Naive thymus-derived CD8-positive, alpha-beta T cell (primary cell): ENCODE measurements at regions not wholly inside any gene's neighbourhood (a gene's known extent, or its start where the extent isn't known, plus 50 kb on each side); places are given as distances from the start of the nearest gene placed in this dataset.

Experiments
- ATAC-seq, 2 donors: fragments of 150-1000 bp; cut with Tn5 transposase in 1 of 2; sonication (Bioruptor Pico), chemical (Tn5 transposase) in 1 of 2; 1 replicate in 1 of 2; 2 replicates in 1 of 2; pipeline ENCODE4 v1.10.0; 2021; ENCODE audit warnings: mild to moderate bottlenecking in 2 of 2, moderate library complexity in 2 of 2
- POLR2A ChIA-PET: fragments of 350-600 bp; sonication (Branson Sonifier 250); formaldehyde crosslinking; loops from one replicate; lab custom pipeline; 2021; ENCODE audit warnings: antibody characterized with exemption; lab: Charles Lee
- DNase-seq, 10 donors: peaks; one replicate each; pipeline versions ENCODE4 v3.0.0 to v3.0.0-alpha.2; 2020 to 2022
- H3K27ac Mint-ChIP-seq, 10 donors: one replicate each; pipeline ENCODE4 v1.8.0; 2020 to 2022; ENCODE audit warnings: mild to moderate bottlenecking in 10 of 10, mixed read lengths in 10 of 10, moderate library complexity in 4 of 10, inconsistent platforms in 1 of 10
- H3K27me3 Mint-ChIP-seq, 5 donors: one replicate each; pipeline ENCODE4 v1.8.0; 2021 to 2022; ENCODE audit warnings: mixed read lengths in 5 of 5
- H3K36me3 Mint-ChIP-seq, 3 donors: one replicate each; pipeline ENCODE4 v1.8.0; 2020 to 2022; ENCODE audit warnings: mixed read lengths in 3 of 3, mild to moderate bottlenecking in 2 of 3, inconsistent platforms in 1 of 3
- H3K4me1 Mint-ChIP-seq, 4 donors: one replicate each; pipeline ENCODE4 v1.8.0; 2021 to 2022; ENCODE audit warnings: mixed read lengths in 4 of 4
- H3K4me3 Mint-ChIP-seq, 10 donors: one replicate each; pipeline ENCODE4 v1.8.0; 2020 to 2022; ENCODE audit warnings: mild to moderate bottlenecking in 10 of 10, mixed read lengths in 10 of 10, moderate library complexity in 6 of 10, inconsistent platforms in 1 of 10
- H3K9me3 Mint-ChIP-seq, 9 donors: one replicate each; pipeline ENCODE4 v1.8.0; 2020 to 2022; ENCODE audit warnings: mixed read lengths in 9 of 9, mild to moderate bottlenecking in 3 of 9, inconsistent platforms in 1 of 9, moderate library complexity in 1 of 9

DNA sequence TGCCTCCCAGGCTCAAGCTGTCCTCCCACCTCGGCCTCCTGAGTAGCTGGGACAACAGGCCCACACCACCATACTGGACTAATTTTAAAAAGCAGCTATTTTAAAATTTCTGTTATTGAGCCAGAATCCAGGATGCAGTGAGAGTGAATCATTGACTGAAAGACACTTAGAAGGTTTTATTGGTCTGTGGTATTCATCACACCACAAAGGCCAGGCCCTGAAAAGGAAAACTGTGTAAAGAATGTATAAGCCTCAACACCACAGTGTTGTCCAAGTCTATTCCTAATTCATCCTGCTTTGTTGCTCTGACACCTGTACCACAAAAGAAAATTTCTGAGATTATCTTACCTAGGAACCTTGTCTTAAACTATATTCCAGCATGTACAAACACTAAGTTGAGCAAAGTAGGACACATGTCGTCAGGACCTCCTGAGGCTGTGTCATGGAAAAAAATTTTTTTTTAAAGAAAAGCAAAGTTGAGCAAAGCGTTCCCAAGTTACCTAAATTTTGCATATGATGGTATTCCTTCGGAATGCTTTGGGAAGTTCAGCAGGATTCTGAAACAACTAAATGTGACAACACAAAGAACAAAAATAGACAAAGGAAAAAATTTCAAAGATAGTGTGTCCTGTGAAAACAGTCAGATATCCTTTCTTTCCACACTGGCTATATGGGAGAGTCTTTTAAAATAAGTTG lies 129.6 kb upstream of the MKLN1 start:
- H3K4me1 Mint-ChIP-seq, result no peaks in the 10 kb centered on the region
- POLR2A ChIA-PET, result no interaction called here
- peak overlapping the region in 1 of 10 donors; percentile 8 for H3K27ac Mint-ChIP-seq
- no peaks in the 10 kb centered on the region for H3K9me3 Mint-ChIP-seq
- H3K27me3 Mint-ChIP-seq, result no peaks in the 10 kb centered on the region
- no peak for DNase-seq
- H3K36me3 Mint-ChIP-seq, result no peaks in the 10 kb centered on the region
- ATAC-seq, result no peak
- no peak overlapping the region for H3K4me3 Mint-ChIP-seq

DNA sequence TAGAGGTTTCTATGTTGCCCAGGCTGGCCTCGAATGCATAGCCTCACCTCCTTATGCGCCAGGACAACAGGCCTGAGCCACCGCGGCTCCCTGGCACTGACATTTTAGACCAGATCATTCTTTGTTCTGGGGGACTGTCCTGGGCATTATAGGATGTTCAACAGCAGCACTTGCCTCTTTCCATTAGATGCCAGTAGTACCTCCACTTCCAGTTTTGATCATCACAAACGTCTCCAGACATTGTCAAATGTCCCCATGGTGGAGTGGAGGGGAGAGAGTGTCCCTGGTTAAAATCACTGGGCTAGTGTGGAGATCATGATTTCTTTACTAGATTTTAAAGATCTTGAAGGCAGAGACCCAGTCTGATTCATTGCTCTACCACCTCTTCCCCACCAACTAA lies 125.2 kb upstream of the MKLN1 start:
- Mint-ChIP-seq H3K27me3 (no peaks in the 10 kb centered on the region), H3K36me3 (no peaks in the 10 kb centered on the region), H3K4me1 (no peaks in the 10 kb centered on the region), H3K4me3 (no peak overlapping the region), H3K9me3 (no peaks in the 10 kb centered on the region), H3K27ac (no peak overlapping the region)
- ATAC-seq, result no peak
- POLR2A ChIA-PET, result no interaction called here
- DNase-seq, result no peak

DNA sequence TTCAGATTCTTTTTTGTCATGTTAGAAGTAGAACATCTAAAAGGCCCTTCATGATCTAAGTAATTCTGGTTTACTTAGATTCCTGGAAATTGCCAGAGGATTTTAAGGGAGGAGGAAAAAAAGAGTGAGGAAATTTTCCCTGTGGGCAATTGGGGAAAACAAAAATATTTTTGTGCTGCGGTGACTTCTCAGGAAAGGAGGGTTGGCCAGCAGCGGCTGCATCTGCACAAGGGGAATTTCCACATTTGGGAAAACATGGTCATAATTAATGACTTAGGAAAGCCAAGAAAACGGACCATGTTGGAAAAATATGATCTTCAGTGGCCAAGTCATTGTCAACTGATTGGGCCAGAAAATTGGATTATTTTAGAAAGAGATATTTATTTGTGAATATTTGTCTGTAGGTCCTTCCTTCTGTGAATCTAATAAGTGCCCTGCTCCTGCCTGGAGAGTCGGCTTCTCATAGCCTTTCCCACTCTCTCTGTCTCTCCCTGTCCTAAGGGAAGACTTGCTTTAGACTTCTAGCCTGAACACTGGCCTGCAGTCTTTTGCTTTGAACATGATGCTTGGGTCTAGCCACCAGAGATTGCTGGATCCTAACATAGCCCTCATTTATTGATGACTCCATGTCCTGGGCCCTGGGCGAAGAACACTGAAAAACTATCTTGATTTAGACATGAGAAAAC lies 124.2 kb upstream of the MKLN1 start:
- no peak for DNase-seq
- POLR2A ChIA-PET, result no interaction called here
- ATAC-seq, result no peak
- Mint-ChIP-seq H3K4me1 (no peaks in the 10 kb centered on the region), H3K4me3 (no peak overlapping the region), H3K9me3 (no peaks in the 10 kb centered on the region), H3K27ac (no peak overlapping the region), H3K27me3 (no peaks in the 10 kb centered on the region), H3K36me3 (no peaks in the 10 kb centered on the region)

DNA sequence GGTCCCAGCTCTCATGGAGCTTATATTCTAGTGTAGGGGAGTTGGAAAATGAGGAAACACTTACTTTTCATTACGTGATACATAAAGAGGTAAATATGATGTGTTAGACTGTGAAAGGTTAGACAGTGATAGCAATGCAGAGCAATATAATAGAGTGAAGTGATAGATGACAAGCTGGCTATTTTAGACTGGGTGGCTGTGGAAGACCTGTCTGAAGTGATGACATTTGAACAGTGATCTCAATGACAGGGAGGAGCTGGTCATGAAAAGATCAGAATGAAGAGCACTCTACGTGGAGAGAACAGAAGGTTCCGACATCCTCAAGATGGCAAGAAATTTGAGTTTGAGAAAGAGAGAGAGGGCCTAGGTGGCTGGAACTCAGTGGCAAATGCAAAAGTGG lies 118.9 kb upstream of the MKLN1 start:
- POLR2A ChIA-PET, result no interaction called here
- no peaks in the 10 kb centered on the region for H3K4me1 Mint-ChIP-seq
- H3K27me3 Mint-ChIP-seq, result no peaks in the 10 kb centered on the region
- no peaks in the 10 kb centered on the region for H3K36me3 Mint-ChIP-seq
- no peak overlapping the region for H3K27ac Mint-ChIP-seq
- H3K4me3 Mint-ChIP-seq, result no peak overlapping the region
- no peaks in the 10 kb centered on the region for H3K9me3 Mint-ChIP-seq
- ATAC-seq (no peak), DNase-seq (no peak)

DNA sequence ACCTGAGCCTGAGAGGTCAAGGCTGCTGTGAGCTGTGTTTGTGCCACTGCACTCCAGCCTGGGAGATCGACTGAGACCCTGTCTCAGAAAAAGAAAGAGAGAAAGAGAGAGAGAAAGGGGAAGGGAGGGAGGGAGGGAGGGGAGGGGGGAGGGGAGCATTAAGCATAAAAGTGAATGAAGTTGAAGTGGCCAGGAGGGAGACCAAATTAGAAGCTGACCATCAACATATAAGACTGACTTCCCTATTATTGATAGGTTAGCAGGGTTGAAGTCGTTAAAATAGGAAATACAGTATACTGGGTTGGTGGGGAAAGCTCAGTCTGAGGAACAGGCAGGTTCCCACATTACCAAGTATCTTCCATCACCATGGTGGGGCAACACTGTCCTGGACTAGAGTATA lies 117.1 kb upstream of the MKLN1 start:
- ATAC-seq, result peak in 1 of 2 donors; percentile 28
- peak overlapping the region in 1 of 10 donors; percentile 49 for H3K4me3 Mint-ChIP-seq
- H3K36me3 Mint-ChIP-seq, result no peaks in the 10 kb centered on the region
- no peaks in the 10 kb centered on the region for H3K9me3 Mint-ChIP-seq
- DNase-seq, result no peak
- H3K27ac Mint-ChIP-seq, result peak overlapping the region in 3 of 10 donors; percentile 30 to 76 (median 70)
- POLR2A ChIA-PET, result no interaction called here
- H3K4me1 Mint-ChIP-seq, result no peaks in the 10 kb centered on the region
- no peaks in the 10 kb centered on the region for H3K27me3 Mint-ChIP-seq

DNA sequence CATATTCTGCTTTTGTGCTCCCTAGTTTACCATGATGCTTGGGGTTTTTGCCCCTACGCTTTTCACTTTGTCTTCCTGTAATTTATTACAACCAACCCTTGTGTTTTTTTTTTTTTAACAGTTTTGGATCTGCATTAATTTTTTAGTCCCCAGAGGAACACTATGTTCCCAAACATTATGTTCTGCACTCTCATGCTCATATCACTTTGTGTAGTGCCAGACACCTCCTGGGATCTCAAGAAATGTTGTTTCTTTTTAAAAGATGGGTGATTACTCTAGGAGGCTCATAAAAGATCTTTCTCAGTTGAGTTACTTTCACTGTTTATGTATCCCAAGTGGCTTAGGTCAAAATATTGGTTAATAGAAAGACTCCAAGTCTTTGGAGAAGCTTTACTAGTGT lies 116.2 kb upstream of the MKLN1 start:
- POLR2A ChIA-PET, result no interaction called here
- H3K27ac Mint-ChIP-seq, result peak overlapping the region in 1 of 10 donors; percentile 57
- DNase-seq (no peak), ATAC-seq (no peak)
- no peaks in the 10 kb centered on the region for H3K36me3 Mint-ChIP-seq
- H3K27me3 Mint-ChIP-seq, result no peaks in the 10 kb centered on the region
- H3K4me1 Mint-ChIP-seq, result no peaks in the 10 kb centered on the region
- H3K9me3 Mint-ChIP-seq, result no peaks in the 10 kb centered on the region
- no peak overlapping the region for H3K4me3 Mint-ChIP-seq

DNA sequence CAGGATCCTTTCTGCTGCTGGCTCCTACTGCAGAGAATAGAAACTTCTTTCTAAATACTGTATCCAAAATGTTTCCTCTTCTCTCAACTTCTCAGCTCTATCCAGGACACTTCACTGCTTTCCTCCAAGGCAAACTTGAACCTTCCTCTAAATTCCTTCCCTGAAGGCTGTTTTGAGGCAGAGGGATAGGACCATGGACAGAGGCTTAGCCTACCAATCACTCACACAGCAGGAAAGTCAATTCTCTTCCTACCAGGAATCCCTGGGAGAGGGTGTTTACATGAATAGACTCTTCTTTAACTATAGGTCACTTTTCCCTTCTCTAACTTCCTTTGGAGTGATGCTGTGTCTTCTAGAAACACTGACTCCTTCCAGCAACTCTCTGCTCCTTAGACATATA lies 115.6 kb upstream of the MKLN1 start:
- POLR2A ChIA-PET, result interaction anchor here (0.6 kb wide), 1 partner anchor 725 kb away, joined by 3 read pairs; no protein-coding TSS in a partner anchor
- H3K4me1 Mint-ChIP-seq, result no peaks in the 10 kb centered on the region
- no peaks in the 10 kb centered on the region for H3K27me3 Mint-ChIP-seq
- H3K4me3 Mint-ChIP-seq, result no peak overlapping the region
- DNase-seq (no peak), ATAC-seq (no peak)
- no peaks in the 10 kb centered on the region for H3K36me3 Mint-ChIP-seq
- H3K9me3 Mint-ChIP-seq, result no peaks in the 10 kb centered on the region
- H3K27ac Mint-ChIP-seq, result no peak overlapping the region

DNA sequence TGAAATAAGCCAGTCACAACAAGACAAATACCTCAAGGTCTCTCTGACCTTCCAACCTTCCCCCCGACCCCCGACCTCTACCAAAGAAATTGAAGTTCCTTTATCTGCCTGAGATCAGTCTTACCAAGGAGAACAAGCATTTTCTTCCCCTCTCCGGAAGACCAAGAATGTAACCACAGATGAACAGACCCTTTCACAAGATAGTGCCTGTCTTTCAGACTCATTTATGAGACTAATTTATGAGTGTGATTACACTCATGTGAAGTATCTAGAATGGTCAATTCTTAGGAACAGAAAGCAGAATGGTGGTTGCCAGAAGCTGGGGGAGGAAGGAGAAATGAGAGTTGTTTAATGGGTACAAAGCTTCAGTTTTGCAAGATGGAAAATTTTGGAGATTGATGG lies 108.9 kb upstream of the MKLN1 start:
- ATAC-seq, result no peak
- peaks cover 7 to 17% (median 9%) of the 10 kb centered on the region in 4 donors for H3K4me1 Mint-ChIP-seq
- H3K27me3 Mint-ChIP-seq, result no peaks in the 10 kb centered on the region
- peak overlapping the region in 1 of 10 donors; percentile 23 for H3K27ac Mint-ChIP-seq
- H3K4me3 Mint-ChIP-seq, result peak overlapping the region in 1 of 10 donors; percentile 46
- peaks cover 0 to 6% (median 5%) of the 10 kb centered on the region in 9 donors for H3K9me3 Mint-ChIP-seq
- H3K36me3 Mint-ChIP-seq, result peaks cover 0 to 7% (median 7%) of the 10 kb centered on the region in 3 donors
- POLR2A ChIA-PET, result no interaction called here
- DNase-seq, result no peak

DNA sequence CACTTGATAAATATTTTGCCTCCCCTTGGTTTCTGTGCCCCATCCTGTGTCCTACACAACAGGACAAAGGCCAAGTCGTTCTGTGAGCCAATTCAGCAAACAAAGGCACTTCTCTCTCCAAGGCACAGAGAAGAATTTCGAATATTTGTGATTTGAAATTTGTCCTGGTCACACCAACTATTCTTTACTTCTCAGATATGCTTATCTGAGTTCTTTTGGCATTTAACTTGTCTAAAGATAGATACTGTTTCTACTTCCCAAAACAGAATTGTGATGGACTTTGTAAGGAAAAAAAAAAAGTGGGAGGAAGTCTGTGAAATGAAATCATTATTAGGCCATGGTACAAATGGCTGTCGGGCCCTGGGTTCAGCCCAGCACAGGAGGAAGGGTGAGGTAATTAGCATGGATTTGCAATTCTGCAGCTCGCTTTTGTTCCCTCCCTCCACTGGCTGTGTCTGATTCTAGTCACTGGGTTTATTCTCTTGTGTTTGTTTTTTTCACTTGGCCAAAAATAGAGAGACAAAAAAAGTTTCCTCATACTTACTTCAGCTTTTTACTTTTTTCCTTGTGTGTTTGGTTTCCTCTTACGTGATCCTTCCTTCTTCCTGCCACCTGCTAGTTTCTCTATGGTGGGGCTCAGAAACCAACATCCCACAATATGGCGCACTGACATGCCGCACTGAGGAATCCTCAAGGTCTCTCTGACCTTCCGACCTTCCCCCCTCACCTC lies 108.2 kb upstream of the MKLN1 start:
- peaks cover 0 to 7% (median 7%) of the 10 kb centered on the region in 3 donors for H3K36me3 Mint-ChIP-seq
- H3K27ac Mint-ChIP-seq, result peak overlapping the region in 3 of 10 donors; percentile 5 to 73 (median 27)
- ATAC-seq (no peak), DNase-seq (no peak)
- peaks cover 7 to 17% (median 9%) of the 10 kb centered on the region in 4 donors for H3K4me1 Mint-ChIP-seq
- H3K9me3 Mint-ChIP-seq, result peaks cover 0 to 6% (median 5%) of the 10 kb centered on the region in 9 donors
- no peak overlapping the region for H3K4me3 Mint-ChIP-seq
- H3K27me3 Mint-ChIP-seq, result no peaks in the 10 kb centered on the region
- POLR2A ChIA-PET, result no interaction called here

DNA sequence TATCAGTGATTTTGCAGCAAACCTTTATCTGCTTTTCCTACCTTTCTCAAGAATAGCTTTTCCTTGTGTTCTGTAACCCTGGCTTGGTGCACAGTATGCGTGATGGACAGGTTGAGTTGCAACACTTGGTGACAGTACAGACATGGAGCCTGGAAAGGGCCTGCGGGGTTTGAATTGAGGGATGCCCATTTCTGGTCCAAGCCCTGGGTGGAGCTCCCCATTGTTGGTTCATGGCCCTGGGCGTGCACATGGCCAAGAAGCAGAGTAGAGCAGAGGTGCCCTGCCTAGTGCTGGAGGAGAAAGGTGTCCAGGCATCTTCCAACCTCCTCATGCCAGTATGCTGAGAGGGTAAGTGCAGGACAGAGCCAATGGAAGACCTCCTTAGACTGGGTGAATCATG lies 106.6 kb upstream of the MKLN1 start:
- Mint-ChIP-seq H3K4me1 (peaks cover 9 to 19% (median 12%) of the 10 kb centered on the region in 4 donors), H3K27ac (peak overlapping the region in 1 of 10 donors; percentile 67), H3K9me3 (peaks cover 0 to 6% (median 5%) of the 10 kb centered on the region in 9 donors), H3K4me3 (no peak overlapping the region), H3K27me3 (no peaks in the 10 kb centered on the region), H3K36me3 (peaks cover 0 to 7% (median 7%) of the 10 kb centered on the region in 3 donors)
- no peak for ATAC-seq
- POLR2A ChIA-PET, result no interaction called here
- no peak for DNase-seq

DNA sequence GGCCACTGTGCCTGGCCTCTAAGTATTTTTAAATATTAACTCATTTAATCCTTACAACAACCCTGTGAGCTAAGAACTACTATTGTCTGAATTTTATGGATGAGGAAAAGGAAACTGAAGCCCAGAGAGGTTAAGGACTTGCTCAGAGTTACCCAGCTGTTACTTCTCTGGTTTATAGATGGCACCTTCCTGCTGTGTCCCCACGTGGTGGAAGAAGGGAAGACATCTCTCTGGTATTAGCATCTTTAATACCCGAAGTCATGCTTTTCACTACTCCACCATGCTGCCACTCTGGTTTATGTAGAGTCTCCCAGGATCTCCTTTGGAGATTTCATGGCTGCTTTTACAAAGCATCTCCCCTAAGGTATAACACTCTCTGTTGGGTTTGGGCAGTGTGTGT lies 105.5 kb upstream of the MKLN1 start:
- no peaks in the 10 kb centered on the region for H3K27me3 Mint-ChIP-seq
- POLR2A ChIA-PET, result no interaction called here
- no peak overlapping the region for H3K27ac Mint-ChIP-seq
- H3K4me3 Mint-ChIP-seq, result no peak overlapping the region
- H3K9me3 Mint-ChIP-seq, result peaks cover 0 to 6% (median 5%) of the 10 kb centered on the region in 9 donors
- H3K36me3 Mint-ChIP-seq, result peaks cover 0 to 7% (median 7%) of the 10 kb centered on the region in 3 donors
- no peak for ATAC-seq
- H3K4me1 Mint-ChIP-seq, result peaks cover 12 to 22% (median 15%) of the 10 kb centered on the region in 4 donors
- DNase-seq, result no peak

DNA sequence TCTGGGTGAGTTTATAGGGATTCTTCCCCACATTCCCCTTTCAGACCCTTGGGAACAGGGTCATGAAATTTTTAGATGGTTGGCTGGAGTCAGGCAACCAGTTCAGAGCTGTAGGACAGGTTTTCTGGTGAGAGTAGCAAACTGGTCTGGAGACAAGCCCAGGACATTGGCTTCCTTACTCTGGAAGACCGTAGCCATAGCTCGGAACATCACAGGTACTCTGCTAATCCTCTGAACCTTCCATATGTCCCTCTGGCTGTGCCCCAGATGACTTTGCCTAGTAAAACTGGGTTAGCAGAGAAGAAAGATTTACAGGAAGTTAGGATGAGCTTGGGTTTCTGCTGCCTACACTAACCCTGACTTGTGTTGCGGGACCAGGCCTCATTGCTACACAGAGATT lies 104.5 kb upstream of the MKLN1 start:
- peaks cover 14 to 22% (median 16%) of the 10 kb centered on the region in 4 donors for H3K4me1 Mint-ChIP-seq
- H3K36me3 Mint-ChIP-seq, result peaks cover 0 to under 1% (median 0%) of the 10 kb centered on the region in 3 donors
- H3K9me3 Mint-ChIP-seq, result peaks cover 0 to 3% (median 0%) of the 10 kb centered on the region in 9 donors
- no peak for DNase-seq
- ATAC-seq, result no peak
- H3K4me3 Mint-ChIP-seq, result no peak overlapping the region
- H3K27ac Mint-ChIP-seq, result no peak overlapping the region
- no peaks in the 10 kb centered on the region for H3K27me3 Mint-ChIP-seq
- POLR2A ChIA-PET, result no interaction called here

DNA sequence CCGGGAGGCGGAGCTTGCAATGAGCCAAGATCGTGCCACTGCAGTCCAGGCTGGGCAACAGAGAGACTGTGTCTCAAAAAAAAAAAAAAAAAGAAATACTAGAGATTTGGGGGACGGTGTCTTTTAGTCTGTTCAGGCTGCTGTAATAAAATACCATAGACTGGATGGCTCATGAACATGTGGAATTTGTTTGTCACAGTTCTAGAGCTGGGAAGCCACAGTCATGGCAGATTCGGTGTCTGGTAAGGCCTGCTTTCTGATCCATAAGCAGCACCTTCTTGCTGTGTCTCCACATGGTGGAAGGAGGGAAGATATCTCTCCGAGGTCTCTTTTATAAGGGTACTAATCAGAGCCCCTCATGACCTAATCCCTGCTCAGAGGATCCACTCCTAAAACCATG lies 102.7 kb upstream of the MKLN1 start:
- ATAC-seq (no peak), DNase-seq (no peak)
- H3K36me3 Mint-ChIP-seq, result no peaks in the 10 kb centered on the region
- H3K4me3 Mint-ChIP-seq, result no peak overlapping the region
- POLR2A ChIA-PET, result interaction anchor here (0.7 kb wide), 1 partner anchor 883 kb away, joined by 3 read pairs; no protein-coding TSS in a partner anchor
- H3K27me3 Mint-ChIP-seq, result no peaks in the 10 kb centered on the region
- no peaks in the 10 kb centered on the region for H3K9me3 Mint-ChIP-seq
- H3K4me1 Mint-ChIP-seq, result peaks cover 8 to 11% (median 10%) of the 10 kb centered on the region in 4 donors
- H3K27ac Mint-ChIP-seq, result peak overlapping the region in 2 of 10 donors; percentile 47 to 65
